GM13977 (cell line): ENCODE measurements at regions not wholly inside any gene's neighbourhood (a gene's known extent, or its start where the extent isn't known, plus 50 kb on each side); places are given as distances from the start of the nearest gene placed in this dataset.

ENCODE experiments used
- DNase-seq: peaks from one replicate; pipeline ENCODE4 v3.0.0; 2012; ENCODE audit warnings: low spot score
- in situ Hi-C: fragments of 300-500 bp; cut with MboI; formaldehyde crosslinking; loops from one replicate; pipeline ENCODE4 v1.12.0; 2022; ENCODE audit warnings: low sequenced_read_pairs, low pct_unique_long_range_greater_than_20kb, mixed read lengths, inconsistent platforms; ENCODE audit not compliant: unreplicated experiment
- TF ChIP-seq, protein P1 (sequence below): IDR thresholded peaks from 2 replicates; pipeline ENCODE4 v1.5.1; 2012; ENCODE audit warnings: mild to moderate bottlenecking, control low read depth; ENCODE audit not compliant: insufficient read depth; ENCODE audit errors: extremely low read depth, missing control alignments

GRCh38 chr22:49190816-49191505, 636.7 kb downstream of the BRD1 start:
- in situ Hi-C loops, result no loop called here
- DNase-seq, result no peak
- TF ChIP-seq, protein P1, sequence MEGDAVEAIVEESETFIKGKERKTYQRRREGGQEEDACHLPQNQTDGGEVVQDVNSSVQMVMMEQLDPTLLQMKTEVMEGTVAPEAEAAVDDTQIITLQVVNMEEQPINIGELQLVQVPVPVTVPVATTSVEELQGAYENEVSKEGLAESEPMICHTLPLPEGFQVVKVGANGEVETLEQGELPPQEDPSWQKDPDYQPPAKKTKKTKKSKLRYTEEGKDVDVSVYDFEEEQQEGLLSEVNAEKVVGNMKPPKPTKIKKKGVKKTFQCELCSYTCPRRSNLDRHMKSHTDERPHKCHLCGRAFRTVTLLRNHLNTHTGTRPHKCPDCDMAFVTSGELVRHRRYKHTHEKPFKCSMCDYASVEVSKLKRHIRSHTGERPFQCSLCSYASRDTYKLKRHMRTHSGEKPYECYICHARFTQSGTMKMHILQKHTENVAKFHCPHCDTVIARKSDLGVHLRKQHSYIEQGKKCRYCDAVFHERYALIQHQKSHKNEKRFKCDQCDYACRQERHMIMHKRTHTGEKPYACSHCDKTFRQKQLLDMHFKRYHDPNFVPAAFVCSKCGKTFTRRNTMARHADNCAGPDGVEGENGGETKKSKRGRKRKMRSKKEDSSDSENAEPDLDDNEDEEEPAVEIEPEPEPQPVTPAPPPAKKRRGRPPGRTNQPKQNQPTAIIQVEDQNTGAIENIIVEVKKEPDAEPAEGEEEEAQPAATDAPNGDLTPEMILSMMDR, result no peak

DNA sequence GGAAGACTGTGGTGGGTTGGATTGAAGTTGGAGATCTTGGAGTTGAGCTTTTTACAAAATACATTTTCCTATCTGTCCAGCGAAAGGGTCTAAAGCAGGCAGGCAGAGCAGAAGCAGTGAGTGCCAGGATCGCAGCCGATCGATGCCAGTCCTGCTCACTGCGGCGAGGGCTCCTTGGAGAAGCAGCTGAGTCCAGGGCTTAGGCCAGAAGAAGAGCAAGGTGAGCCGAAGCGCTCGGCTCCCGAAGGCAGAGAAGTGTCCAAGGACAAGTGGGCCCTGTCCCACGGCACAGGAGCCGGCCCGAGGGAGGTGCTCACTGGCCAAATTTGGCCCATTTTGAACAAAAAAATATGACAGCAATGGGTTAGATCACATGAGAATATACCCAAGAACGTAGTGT, 637.8 kb downstream of the BRD1 start:
- TF ChIP-seq, protein P1, result no peak
- no peak for DNase-seq
- in situ Hi-C loops, result no loop called here

GRCh38 chr22:49188591-49188990, 639.1 kb downstream of the BRD1 start:
- TF ChIP-seq, protein P1, result no peak
- no peak for DNase-seq
- in situ Hi-C loops, result no loop called here

DNA sequence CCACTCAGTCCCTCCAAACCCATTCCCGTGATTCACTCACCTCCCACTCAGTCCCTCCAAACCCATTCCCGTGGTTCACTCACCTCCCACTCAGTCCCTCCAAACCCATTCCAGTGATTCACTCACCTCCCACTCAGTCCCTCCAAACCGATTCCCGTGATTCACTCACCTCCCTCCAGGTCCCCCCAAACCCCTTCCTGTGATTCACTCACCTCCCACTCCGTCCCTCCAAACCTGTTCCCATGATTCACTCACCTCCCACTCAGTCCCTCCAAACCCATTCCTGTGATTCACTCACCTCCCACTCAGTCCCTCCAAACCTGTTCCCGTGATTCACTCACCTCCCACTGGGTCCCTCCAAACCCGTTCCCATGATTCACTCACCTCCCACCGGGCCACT, 639.6 kb downstream of the BRD1 start:
- DNase-seq, result no peak
- TF ChIP-seq, protein P1, result no peak
- in situ Hi-C loops, result no loop called here

DNA sequence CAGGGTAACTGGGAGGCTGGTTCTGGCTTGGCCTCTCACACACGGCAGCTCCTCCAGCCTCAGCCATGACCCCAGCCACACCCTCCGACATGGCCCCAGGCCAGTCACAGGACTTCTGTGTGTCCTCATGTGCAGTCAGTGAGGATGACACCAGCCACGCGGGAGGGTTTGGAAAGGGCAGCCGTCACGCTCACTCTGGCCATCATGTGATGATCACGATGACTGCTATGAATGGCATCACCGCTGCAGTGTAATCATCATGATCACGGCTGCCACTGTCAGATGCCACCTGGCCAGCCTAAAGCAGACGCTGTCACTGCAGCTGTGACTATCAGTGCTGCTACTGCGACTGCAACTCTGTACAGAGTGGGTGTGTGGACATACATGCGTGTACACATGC, 640.9 kb downstream of the BRD1 start:
- DNase-seq, result no peak
- TF ChIP-seq, protein P1, result no peak
- in situ Hi-C loops, result no loop called here

GRCh38 chr22:49186293-49186692, 641.4 kb downstream of the BRD1 start:
- TF ChIP-seq, protein P1, result no peak
- DNase-seq, result no peak
- in situ Hi-C loops, result no loop called here
